HG02938 (cell line): ENCODE measurements at regions not wholly inside any gene's neighbourhood (a gene's known extent, or its start where the extent isn't known, plus 50 kb on each side); places are given as distances from the start of the nearest gene placed in this dataset.

Experiments used
- ATAC-seq: cut with Tn5 transposase; IDR thresholded peaks from one replicate; pipeline ENCODE4 v1.9.1; 2021; ENCODE audit warnings: mild to moderate bottlenecking, moderate library complexity; ENCODE audit not compliant: unreplicated experiment

DNA sequence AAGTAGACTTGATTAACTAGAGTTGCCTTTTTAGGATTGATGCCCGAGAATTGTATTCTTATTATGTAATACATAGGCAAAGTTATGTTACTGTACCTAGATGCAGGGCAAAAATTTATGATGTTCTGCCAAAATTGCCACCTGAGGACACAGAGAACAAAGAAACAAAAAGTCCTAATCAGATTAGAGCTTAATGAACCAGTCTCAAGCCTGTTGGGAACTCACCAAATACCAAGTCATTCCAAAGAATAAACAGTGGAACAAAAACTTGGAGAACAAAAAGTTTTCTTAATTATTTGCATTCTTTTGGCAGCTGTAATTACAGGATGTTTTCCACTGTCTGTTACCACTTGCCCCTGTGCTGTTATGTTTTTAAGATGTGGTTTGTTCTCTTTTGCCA is 154.7 kb upstream of the SGK1 start:
- ATAC-seq: no peak

DNA sequence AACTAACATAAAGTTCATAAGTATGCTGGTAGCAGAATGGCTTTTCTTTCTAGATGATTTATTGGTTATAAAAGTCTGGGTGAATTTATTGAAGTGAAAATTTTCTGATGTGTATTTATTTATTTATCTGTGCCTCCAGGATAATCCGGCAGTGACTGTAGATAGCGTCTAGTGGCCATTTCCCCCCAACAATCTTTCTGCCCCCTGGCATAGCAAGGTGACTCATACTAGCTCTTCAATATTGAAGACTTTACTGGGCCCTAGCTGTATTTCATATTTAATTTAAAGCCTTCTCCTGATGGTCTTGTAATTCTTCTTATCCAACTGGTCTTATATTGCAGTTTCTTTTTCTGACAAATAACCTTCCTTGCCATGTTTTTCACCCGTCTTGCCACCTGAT is 154.1 kb upstream of the SGK1 start:
- ATAC-seq: no peak

DNA sequence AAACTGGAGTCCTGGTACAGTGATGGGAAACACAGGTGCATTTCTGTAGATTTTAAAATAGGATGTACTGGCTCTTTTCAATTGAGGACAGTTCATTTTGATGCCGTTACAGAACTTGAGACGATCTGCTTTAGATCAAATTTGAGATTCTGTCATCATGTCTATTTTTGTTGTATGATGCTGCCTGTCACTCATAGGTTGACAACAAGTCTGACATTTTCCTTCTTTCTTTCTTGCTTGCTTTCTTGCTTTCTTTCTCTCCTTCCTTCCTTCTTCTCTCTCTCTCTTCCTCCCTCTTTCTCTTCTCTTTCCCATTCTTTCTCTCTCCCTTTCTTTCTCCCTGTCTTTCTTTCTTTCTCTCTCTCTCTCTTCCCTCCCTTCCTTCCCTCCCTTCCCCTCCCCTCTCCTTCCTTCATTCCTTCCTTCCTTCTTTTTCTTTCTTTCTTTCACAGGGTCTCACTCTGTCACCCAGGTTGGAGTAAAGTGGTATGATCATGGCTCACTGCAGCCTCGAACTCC is 152.6 kb upstream of the SGK1 start:
- no peak for ATAC-seq

DNA sequence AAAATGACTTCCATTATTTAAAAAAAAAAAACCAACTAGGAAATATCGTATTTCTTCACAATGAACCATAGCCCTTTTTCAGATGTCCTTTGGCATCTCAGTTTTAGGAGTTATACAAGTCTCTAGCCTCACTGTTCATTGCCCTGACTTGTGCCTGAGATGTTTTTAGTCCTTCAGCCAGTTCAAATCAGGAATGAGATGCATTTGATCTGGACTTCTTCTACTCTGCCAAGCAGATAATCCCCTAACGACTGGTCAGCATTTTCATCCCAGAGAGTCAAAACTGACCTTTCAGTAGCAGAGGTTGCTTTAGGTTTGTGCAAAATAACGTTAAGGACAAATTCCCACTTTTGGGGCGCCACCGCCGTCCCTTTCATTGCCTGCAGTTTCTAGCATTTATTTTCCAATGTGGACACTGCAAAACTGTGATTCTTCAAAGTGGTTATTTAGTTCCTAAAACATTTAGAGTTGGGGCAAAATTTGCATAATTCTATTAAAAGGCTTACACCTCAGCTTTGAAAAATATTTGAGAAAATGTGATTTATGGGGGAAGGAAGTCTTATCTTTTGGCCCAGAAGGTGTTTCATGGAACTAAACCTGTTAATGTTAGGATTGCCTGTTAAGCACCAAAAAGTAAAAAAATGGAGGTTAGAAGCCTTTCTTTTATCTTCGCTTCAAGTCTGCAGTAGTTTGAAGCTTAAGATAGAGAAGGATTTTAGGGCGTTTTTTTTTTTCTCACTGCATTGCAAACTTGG is 152.0 kb upstream of the SGK1 start:
- no peak for ATAC-seq

DNA sequence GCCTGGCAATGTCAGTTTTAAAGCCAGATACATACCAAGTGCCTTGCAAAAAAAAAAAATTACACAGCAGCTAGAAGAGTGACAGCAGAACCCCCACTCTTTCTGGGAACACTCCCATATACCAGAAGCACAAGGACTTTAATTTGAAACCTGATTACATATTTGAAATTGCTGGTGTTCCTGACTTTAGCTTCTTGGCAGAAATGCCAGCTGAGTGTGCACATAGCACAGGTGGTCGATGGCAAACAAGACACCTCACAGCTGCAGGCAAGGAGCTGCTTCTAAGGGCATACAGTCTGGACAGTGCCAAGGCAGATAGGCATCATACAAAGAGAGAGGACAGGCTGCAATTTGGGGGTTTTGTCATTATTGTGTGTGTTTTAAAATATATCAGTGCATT is 150.7 kb upstream of the SGK1 start:
- no peak for ATAC-seq

DNA sequence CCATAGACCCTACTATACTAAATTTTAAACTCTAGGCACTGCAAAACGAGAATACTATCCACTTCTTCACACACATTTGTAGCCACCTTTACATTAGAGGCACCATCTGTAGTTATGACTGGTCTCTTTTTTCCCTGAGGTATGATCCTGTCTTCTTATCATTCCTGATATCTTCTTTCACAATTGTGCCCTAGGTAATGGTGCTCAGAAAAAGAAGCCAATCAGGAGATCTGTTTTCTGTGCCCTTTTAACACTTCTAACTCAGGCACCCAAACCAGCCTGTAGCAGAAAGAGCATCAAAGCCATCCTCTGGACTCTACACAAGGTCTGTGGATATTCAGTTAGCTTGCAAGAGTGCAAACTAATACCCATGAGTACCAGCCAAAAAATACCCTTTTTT is 149.7 kb upstream of the SGK1 start:
- ATAC-seq: no peak

DNA sequence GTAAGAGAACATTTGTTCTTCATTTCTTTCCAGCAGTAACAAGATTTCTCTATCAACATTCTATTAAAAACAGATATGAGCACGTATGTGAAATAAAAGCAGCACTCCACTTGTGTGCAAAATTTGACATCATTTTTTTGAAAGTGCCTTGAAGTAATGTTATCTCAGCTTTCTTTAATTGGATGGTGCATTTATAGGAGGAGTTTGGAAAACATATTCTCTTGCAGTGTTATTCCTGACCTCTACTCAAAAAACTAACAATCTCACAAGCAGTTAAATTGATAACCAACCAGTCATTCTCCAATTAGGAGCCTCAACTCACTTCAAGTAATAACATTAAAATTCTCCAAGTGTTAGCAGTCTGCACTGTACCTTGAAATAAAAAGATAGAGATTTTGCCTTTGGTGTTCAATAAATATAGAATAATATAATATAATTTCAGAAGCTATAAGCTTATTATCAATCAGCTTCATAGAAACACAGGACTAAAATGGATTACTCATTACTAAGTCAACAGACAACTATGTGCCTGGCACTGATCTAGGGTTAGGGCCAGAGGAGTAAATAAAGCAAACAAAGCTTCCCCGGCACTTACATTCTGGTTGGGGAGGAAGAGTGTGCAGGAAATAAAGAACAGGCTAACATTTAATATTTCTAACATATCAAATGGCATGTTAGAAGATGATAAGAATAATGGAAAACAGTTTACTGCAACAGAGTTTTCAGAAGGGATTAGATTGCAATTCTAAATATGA is 149.0 kb upstream of the SGK1 start:
- ATAC-seq: no peak

DNA sequence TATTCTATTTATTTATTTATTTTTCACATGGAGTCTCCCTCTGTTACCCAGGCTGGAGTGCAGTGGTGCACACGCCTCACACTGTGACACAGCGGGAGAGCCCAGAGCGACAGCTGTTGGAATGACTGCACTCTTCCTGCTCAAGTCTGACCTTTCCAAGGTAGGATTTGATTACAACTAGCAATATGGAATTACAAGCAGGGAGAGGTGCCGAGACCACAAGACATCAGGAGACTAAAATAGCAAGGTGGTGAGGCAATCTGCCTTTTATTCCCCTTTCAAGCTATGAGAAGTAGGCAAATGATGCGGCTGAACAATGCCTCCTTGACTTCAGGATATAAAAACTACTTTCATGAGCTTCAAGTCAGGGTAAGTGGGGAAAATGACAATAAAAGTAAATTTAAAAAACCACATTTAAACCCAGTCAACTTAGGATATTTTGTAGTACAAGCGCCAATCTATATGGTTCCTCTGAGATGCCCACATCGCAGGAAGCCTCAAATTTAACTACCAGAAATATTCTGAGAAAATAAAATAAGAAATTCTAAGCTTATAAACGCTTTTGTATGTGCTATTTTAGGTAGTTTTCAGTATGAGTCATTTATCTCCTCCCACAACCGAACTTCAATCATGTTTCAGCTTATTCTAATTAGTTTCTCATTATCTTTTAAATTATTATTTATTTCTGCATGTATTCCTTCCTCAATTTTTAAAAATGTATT is 146.9 kb upstream of the SGK1 start:
- ATAC-seq: peak; percentile 60

DNA sequence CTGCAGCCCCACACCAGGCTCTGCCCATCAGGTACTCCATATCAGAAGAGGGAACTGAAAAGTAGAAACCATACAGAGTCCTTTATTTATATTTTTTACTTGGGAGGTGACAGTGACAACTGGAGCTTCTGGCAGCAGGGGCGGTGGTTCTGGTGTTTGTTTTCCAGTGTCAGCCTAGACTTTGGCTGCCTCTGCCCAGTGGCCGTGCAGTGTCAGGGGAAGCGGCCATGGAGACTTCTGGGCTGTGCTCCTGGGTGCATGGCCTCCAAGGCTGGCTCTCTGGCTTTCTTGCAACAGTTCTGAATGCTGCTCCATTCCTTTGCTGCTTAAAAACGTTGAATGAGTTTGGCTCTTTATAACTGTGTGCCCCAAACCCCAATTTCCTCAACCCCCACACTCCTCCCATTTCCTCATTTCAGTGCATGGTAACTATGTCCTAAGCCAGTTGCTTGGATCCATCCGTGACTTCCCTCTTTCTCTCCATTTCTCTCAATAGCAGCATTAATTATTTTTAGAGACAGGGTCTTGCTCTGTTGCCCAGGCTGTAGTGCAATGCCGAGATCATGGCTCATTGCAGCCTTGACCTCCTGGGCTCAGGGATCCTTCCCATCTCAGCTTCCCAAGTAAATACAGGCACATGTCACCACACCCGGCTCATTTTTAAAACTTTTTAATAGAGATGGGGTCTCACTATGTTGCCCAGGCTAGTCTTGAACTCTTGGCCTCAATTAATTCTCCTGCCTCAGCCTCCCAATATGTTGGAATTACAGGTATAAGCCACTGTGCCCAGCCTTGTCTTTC is 141.1 kb upstream of the SGK1 start:
- no peak for ATAC-seq

DNA sequence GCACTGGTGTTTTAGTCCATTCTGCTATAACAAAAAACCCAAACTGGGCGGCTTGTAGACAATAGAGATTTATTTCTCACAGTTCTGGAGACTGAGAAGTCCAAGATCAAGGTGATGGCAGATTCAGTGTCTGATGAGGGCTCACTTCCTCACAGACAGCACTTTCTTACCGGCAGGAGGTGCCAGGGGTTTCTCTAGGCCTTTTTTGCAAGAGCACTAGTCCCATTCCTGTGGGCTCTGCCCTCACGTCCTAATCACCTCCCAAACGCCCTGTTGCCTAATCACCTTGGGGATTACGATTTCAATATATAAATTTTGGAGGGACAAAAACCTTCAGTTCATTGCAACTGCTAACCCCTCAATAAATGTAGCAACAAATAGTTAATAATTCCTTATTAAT is 140.0 kb upstream of the SGK1 start:
- no peak for ATAC-seq

DNA sequence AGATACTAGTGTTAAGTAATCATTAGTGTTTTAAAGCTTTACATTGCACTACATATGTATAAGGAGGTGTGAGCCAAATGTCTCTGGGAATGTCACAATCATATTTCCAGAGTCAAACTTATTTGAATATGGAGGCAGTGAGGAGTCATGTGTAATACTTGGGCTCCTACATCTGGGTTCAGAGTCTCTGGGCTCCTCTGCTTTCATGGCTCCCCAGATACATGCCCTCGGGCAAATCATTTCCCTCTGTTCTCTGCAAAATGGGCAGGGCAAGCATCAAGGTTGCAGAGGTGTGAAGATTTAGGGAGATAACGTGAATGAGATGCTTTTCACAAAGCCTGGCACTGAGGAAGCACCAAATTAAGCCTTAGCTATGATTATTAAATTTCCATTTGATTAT is 138.3 kb upstream of the SGK1 start:
- ATAC-seq: no peak

DNA sequence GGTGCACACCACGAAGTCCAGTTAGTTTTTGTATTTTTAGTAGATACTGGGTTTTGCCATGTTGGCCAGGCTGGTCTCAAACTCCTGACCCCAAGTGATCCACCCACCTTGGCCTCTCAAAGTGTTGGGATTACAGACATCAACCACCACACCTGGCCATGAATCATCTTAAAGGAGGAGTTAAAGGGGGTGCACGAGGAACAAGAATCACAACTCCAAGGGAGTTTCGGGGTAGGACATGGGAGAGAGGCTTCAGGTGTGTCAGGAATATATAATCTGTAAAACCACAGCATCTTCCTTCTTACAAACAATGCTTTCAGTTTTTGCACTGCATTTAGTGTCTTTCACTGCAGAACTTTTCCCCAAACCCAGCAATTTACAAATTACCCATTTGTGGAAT is 137.4 kb upstream of the SGK1 start:
- ATAC-seq: no peak

DNA sequence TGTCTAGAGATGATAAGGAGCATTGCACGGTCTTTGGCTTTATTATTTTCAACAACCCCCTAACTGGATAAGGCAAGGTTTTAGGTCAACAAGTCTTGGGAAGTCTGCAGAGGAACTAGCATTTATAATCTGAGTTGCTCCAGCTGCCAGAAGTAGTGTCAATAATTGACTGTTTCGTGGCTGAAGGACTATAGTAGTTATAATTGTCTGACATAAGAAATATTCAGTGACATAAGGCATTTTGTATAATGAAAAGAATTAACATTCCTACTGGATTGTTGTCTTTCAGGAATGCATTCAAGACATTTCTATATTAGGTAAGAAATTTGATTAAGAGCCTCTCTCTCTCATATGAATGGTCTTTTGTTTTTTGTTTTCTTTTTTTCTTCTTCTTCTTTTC is 136.9 kb upstream of the SGK1 start:
- ATAC-seq: no peak

DNA sequence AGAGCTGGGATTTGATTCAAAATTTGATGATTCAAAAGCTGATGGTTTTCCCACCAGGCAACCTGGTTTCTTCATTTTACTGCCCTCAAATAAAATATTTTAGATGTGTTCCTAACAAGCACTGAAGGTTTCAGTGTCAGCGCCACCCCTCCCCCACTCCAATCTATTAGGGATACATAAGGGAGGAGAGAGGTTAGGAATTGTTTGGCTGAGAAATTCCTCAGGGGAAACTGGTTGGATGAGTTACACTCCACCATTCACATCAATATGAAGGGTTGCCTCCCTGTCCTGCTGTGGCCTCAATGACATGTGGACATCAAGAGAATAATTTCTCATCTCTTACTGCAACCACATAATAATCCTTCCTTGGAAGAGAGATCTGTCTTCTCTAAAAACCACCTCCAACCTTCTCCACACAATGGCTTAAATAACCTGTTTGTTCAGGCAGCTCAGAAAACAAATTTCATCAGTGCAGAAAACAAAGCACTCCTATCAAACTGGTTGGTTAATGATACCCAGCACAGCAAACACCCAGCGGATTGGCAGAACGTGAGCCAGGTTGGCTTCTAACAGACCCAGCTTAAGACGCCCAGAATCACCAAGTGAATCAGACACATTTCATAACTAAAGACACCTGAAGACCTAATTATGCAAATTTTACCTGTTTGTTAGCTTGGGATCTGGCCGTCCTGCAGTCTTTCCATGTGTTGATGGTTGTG is 136.0 kb upstream of the SGK1 start:
- ATAC-seq: no peak

DNA sequence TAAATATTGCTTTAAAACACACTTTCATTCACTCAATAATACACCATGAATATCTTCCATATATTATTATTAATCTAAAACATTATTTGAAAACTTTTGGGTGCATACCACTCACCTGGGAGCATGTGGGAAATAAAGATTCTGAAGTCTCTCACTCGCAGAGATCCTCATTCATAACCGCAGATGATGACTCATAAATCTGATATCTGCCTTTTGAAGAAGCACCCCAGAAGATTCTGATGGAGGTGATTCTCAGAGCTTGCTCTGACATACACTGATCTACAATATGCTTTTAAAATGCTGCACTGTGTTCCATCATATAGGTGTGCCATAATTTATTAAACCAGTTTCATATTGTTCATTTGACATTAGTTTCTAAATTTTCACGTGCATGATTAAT is 135.0 kb upstream of the SGK1 start:
- no peak for ATAC-seq

DNA sequence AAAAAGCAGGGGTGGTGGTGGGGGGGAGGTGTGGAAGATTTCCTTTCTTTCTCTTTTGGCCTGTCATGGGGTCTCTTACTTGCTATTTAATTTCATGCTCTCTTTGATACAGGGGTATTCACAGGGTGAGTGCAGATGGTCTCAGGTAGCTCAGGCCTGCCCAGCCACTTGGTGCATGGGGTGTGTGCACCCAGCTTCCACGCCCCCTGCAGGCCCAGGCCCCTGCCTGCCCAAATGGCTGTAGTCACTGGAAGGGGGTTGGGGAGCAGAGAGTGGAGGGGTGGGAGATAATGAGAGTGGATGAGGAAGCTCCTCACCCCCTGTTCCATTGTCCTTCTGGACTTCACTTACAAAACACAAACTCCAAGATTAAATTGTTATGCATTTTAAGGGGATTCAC is 133.6 kb upstream of the SGK1 start:
- no peak for ATAC-seq

DNA sequence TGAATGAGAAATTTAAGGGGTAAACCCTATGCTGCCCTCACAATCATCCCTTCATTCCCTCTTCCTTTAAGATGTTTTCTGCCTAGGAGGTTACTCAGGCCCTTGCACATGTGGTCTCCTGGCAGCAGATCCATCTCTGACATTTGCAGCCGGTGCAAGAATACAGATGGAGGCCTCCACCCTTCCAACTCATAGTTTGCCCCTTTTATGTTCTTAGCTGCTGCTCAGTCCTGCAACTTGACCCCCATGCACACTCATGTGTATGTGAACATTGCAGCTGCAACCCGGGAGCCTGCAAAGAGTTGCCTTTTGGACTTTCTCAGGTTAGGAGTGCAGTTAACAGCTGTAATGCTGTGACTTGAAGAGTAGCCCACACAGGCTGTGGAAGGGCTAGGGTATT is 131.9 kb upstream of the SGK1 start:
- no peak for ATAC-seq

DNA sequence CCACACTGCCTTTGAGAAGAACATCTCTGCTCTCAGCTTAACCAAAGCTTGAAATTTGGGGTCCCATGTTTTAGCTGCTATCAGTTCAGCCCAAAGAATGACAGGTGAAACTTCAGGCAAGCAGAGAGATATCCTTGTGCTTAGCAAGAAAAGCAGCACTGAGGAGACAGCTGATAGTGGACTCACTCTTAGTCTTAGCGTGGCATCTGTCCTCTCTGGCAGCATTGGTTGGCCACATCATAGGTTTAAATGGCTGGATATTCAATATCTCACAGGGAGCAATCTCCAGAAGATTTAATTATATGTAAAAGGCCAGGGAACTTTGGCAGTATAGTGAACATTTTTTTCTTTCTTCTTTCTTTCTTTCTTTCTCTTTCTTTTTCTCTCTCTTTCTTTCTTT is 131.1 kb upstream of the SGK1 start:
- no peak for ATAC-seq

DNA sequence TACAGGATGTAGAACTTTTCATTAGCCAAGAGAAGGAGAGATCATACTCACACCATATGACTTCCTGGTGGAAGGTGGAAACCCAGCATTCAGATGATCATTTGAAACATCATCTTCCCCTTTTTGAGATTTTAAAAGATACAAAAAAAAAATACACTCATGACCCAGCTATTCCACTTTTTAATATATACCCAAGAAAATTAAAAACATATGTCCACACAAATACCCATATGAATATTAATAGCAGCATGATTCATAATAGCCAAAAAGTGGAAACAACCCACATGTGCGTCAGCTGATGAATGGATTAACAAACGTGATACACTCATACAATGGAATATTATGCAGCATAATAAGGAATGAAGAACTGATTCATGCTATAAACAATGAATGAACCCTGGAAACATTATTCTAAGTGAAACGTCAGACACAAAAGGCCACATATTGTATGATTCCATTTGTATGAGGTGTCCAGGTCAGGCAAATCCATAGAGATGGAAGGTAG is 130.0 kb upstream of the SGK1 start:
- ATAC-seq: no peak

DNA sequence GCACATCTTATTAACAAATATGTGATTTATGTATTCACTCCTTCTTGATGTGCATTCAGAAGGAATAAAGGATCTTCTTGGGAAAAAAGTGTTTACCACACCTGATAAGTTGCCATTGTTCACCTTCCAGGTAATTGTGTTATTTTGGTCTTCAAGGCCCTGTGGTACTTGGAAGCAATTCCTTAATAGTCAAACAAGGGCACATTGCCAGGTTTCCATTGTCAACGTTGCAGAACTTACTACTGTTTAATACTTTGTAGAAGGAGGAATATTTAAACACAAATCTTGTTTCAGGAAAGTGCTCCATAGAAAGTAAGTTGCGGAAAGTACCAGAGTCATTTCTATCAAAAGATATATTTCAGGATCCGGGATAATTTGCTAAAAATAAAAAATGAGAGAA is 129.5 kb upstream of the SGK1 start:
- ATAC-seq: no peak
